Fibroblast of villous mesenchyme (primary cell): ENCODE measurements at regions not wholly inside any gene's neighbourhood (a gene's known extent, or its start where the extent isn't known, plus 50 kb on each side); places are given as distances from the start of the nearest gene placed in this dataset.

Experiments
- DNase-seq: peaks from one replicate; pipeline ENCODE4 v3.0.0-alpha.2; 2010; ENCODE audit warnings: low read depth
- H3K4me3 ChIP-seq: 2 replicates; pipeline ENCODE4 v1.5.1; 2011; ENCODE audit warnings: low read depth, mild to moderate bottlenecking, low read length
- CTCF ChIP-seq: IDR thresholded peaks from 2 replicates; pipeline ENCODE4 v1.5.1; 2012; ENCODE audit warnings: low read depth, mild to moderate bottlenecking, low read length; ENCODE audit not compliant: insufficient read depth

GRCh38 chr6:54009052-54009654 lies 102.1 kb upstream of the MLIP start:
- no peak for DNase-seq
- no peak overlapping the region for H3K4me3 ChIP-seq
- no peak for TF ChIP-seq CTCF

- no peak overlapping the region for H3K4me3 ChIP-seq
- no peak for TF ChIP-seq CTCF
- no peak for DNase-seq
Measured at GRCh38 chr6:54010340-54011276, 100.6 kb upstream of the MLIP start.

GRCh38 chr6:54011277-54011648 lies 100.0 kb upstream of the MLIP start:
- H3K4me3 ChIP-seq: no peak overlapping the region
- TF ChIP-seq CTCF: no peak
- DNase-seq: no peak

GRCh38 chr6:54013966-54014365 lies 97.3 kb upstream of the MLIP start:
- H3K4me3 ChIP-seq: no peak overlapping the region
- DNase-seq: no peak
- no peak for TF ChIP-seq CTCF

- DNase-seq: no peak
- no peak for TF ChIP-seq CTCF
- no peak overlapping the region for H3K4me3 ChIP-seq
Measured at GRCh38 chr6:54014440-54014839, 96.8 kb upstream of the MLIP start.

- TF ChIP-seq CTCF: no peak
- no peak for DNase-seq
- H3K4me3 ChIP-seq: no peak overlapping the region
Measured at GRCh38 chr6:54017877-54018276, 93.4 kb upstream of the MLIP start.

GRCh38 chr6:54018722-54019121 lies 92.5 kb upstream of the MLIP start:
- no peak for DNase-seq
- TF ChIP-seq CTCF: no peak
- H3K4me3 ChIP-seq: no peak overlapping the region
